Body of pancreas (tissue), 4 donors: ENCODE measurements at regions not wholly inside any gene's neighbourhood (a gene's known extent, or its start where the extent isn't known, plus 50 kb on each side); places are given as distances from the start of the nearest gene placed in this dataset.

Experiments used
- POLR2A ChIP-seq, 3 donors: fragments of 450-650 bp; IDR thresholded peaks; one replicate each; pipeline ENCODE4 v1.6.1; 2016; ENCODE audit warnings: antibody characterized with exemption in 3 of 3, mild to moderate bottlenecking in 2 of 3
- TF ChIP-seq, protein P1 (sequence below), 7 experiments: fragments of 450-650 bp in 4 of 7; fragments of 200-600 bp in 3 of 7; sonication (generic) in 3 of 7; IDR thresholded peaks; one replicate each; pipeline ENCODE4 v1.5.1; 2016 to 2019; ENCODE audit warnings: antibody characterized with exemption in 7 of 7

DNA sequence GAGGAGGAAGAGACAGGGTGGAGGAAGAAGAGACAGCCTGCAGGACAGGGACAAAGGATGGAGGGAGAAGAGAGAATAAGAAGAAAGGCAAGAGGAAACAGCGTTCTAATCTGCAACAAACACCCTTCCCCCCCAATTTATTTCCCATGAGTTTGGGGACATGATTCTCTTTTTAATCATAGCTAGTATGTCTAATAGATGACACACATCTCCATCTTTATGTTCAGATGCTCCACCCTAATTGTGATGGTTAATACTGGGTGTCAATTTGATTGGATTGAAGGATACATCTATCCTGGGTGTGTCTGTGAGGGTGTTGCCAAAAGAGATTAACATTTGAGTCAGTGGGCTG, 200.8 kb downstream of the VCY1B start:
- TF ChIP-seq, protein P1, sequence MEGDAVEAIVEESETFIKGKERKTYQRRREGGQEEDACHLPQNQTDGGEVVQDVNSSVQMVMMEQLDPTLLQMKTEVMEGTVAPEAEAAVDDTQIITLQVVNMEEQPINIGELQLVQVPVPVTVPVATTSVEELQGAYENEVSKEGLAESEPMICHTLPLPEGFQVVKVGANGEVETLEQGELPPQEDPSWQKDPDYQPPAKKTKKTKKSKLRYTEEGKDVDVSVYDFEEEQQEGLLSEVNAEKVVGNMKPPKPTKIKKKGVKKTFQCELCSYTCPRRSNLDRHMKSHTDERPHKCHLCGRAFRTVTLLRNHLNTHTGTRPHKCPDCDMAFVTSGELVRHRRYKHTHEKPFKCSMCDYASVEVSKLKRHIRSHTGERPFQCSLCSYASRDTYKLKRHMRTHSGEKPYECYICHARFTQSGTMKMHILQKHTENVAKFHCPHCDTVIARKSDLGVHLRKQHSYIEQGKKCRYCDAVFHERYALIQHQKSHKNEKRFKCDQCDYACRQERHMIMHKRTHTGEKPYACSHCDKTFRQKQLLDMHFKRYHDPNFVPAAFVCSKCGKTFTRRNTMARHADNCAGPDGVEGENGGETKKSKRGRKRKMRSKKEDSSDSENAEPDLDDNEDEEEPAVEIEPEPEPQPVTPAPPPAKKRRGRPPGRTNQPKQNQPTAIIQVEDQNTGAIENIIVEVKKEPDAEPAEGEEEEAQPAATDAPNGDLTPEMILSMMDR (IDR thresholded peaks at IDR 0.05), result no peak
- no peak for TF ChIP-seq POLR2A (IDR thresholded peaks at IDR 0.05)
